Astrocyte (in vitro differentiated cells and primary cell): ENCODE measurements at regions not wholly inside any gene's neighbourhood (a gene's known extent, or its start where the extent isn't known, plus 50 kb on each side); places are given as distances from the start of the nearest gene placed in this dataset.
A peak's percentile ranks its signal among the peaks of the same experiment; 100 is the strongest.

Source experiments
- DNase-seq: peaks from one replicate; pipeline ENCODE4 v3.0.0-alpha.2; 2010; ENCODE audit warnings: low read depth
- FAIRE-seq: peaks from 2 replicates; lab custom pipeline; 2011; peaks lifted over from hg19 to GRCh38; lab: Jason Lieb, UNC
- H2AFZ ChIP-seq: 2 replicates; pipeline ENCODE4 v1.6.0; 2012; ENCODE audit warnings: low read depth, low read length, inconsistent platforms
- H3K27ac ChIP-seq: 2 replicates; pipeline ENCODE4 v1.5.1; 2011; ENCODE audit warnings: low read depth, low read length, inconsistent platforms
- H3K27me3 ChIP-seq: 2 replicates; pipeline ENCODE4 v1.6.0; 2011; ENCODE audit warnings: low read length, inconsistent platforms; ENCODE audit not compliant: insufficient read depth
- H3K36me3 ChIP-seq: 2 replicates; pipeline ENCODE4 v1.5.1; 2011; ENCODE audit warnings: low read length, inconsistent platforms; ENCODE audit not compliant: insufficient read depth
- H3K4me1 ChIP-seq: 2 replicates; pipeline ENCODE4 v1.5.1; 2011; ENCODE audit warnings: low read length, inconsistent platforms; ENCODE audit not compliant: insufficient read depth
- H3K4me2 ChIP-seq: 2 replicates; pipeline ENCODE4 v1.6.0; 2012; ENCODE audit warnings: low read length, inconsistent platforms
- H3K4me3 ChIP-seq: 2 replicates; pipeline ENCODE4 v1.5.1; 2011; ENCODE audit warnings: low read depth, mild to moderate bottlenecking, low read length, inconsistent platforms; ENCODE audit not compliant: insufficient read depth
- H3K79me2 ChIP-seq: 2 replicates; pipeline ENCODE4 v1.6.0; 2012; ENCODE audit warnings: mild to moderate bottlenecking, low read length, inconsistent platforms; ENCODE audit not compliant: insufficient read depth
- H3K9ac ChIP-seq: 2 replicates; pipeline ENCODE4 v1.6.0; 2012; ENCODE audit warnings: mild to moderate bottlenecking, low read length, inconsistent platforms
- H3K9me3 ChIP-seq: 2 replicates; pipeline ENCODE4 v1.5.1; 2012; ENCODE audit warnings: low read depth, mild to moderate bottlenecking, low read length, inconsistent platforms; ENCODE audit not compliant: insufficient read depth
- H4K20me1 ChIP-seq: 2 replicates; pipeline ENCODE4 v1.6.0; 2012; ENCODE audit warnings: low read length, inconsistent platforms; ENCODE audit not compliant: insufficient read depth
- H3K27ac Mint-ChIP-seq: one replicate; pipeline ENCODE4 v1.8.0; 2021; ENCODE audit warnings: mild to moderate bottlenecking, mixed read lengths; ENCODE audit not compliant: unreplicated experiment
- H3K27me3 Mint-ChIP-seq: one replicate; pipeline ENCODE4 v1.8.0; 2021; ENCODE audit warnings: low read depth, mixed read lengths; ENCODE audit not compliant: unreplicated experiment
- H3K36me3 Mint-ChIP-seq: one replicate; pipeline ENCODE4 v1.8.0; 2021; ENCODE audit warnings: low read depth, mixed read lengths; ENCODE audit not compliant: unreplicated experiment
- H3K4me1 Mint-ChIP-seq: one replicate; pipeline ENCODE4 v1.8.0; 2021; ENCODE audit warnings: low read depth, mixed read lengths; ENCODE audit not compliant: unreplicated experiment
- H3K4me3 Mint-ChIP-seq: one replicate; pipeline ENCODE4 v1.8.0; 2021; ENCODE audit warnings: mild to moderate bottlenecking, moderate library complexity, mixed read lengths; ENCODE audit not compliant: unreplicated experiment
- H3K9me3 Mint-ChIP-seq: one replicate; pipeline ENCODE4 v1.8.0; 2021; ENCODE audit warnings: mild to moderate bottlenecking, mixed read lengths; ENCODE audit not compliant: unreplicated experiment
- EZH2 ChIP-seq: IDR thresholded peaks from 2 replicates; pipeline ENCODE4 v1.6.1; 2012; ENCODE audit warnings: mild to moderate bottlenecking, low read length, inconsistent platforms; ENCODE audit not compliant: insufficient read depth
- TF ChIP-seq, protein P1 (sequence below): IDR thresholded peaks from 2 replicates; pipeline ENCODE4 v1.5.1; 2011; ENCODE audit warnings: low read depth, mild to moderate bottlenecking, inconsistent platforms, low read length, moderate library complexity; ENCODE audit not compliant: insufficient read depth

DNA sequence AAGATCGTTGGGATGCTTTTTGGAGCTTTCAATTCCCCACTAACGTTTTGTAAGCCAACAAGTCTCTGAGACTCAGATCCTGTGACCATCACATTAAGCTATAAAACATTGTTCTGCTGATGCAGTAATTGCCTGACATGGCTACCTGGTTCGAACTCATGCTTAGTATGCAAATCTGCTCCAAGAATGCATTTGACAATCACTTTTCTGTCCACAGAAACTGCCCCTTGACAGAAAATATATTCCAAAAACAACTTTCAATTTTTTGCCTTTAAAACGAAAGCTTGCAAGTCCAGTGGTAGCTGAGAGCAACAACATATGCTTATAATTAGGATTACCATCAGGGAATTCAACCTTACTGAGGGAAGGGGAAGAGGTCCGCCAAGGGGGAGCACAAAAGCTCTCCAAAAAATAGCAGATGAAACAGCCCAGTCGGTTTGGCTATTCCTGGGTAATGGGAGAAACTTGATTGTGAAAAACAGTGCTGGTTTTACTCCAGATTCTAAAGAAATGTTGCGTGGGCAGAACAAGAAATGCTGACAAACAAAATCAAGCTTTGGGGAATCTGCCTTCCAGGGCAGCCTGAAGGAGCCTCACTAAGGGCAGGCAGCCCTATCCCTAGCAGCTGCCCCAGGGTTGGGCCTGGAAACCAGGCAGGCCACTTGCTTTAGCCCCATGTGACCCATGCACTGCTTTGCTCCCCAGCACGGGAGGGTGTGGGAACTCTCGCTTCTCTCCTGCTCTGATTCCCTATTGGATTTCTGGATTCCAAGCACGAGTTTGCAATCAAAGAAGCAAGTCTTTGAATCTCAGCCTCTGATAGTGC, 160.7 kb upstream of the LDB2 start:
- DNase-seq (peak; percentile 15), FAIRE-seq (peak; percentile 37)
- peak overlapping the region; percentile 16 for H3K4me2 ChIP-seq
- H3K79me2 ChIP-seq, result no peaks in the 10 kb centered on the region
- no peak overlapping the region for H3K27ac Mint-ChIP-seq
- peaks cover 13% of the 10 kb centered on the region for H3K4me1 ChIP-seq
- H3K27me3 ChIP-seq, result no peaks in the 10 kb centered on the region
- no peak overlapping the region for H3K4me3 Mint-ChIP-seq
- no peaks in the 10 kb centered on the region for H3K9me3 ChIP-seq
- TF ChIP-seq, protein P1, sequence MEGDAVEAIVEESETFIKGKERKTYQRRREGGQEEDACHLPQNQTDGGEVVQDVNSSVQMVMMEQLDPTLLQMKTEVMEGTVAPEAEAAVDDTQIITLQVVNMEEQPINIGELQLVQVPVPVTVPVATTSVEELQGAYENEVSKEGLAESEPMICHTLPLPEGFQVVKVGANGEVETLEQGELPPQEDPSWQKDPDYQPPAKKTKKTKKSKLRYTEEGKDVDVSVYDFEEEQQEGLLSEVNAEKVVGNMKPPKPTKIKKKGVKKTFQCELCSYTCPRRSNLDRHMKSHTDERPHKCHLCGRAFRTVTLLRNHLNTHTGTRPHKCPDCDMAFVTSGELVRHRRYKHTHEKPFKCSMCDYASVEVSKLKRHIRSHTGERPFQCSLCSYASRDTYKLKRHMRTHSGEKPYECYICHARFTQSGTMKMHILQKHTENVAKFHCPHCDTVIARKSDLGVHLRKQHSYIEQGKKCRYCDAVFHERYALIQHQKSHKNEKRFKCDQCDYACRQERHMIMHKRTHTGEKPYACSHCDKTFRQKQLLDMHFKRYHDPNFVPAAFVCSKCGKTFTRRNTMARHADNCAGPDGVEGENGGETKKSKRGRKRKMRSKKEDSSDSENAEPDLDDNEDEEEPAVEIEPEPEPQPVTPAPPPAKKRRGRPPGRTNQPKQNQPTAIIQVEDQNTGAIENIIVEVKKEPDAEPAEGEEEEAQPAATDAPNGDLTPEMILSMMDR, result no peak
- no peak for TF ChIP-seq EZH2
- no peaks in the 10 kb centered on the region for H3K27me3 Mint-ChIP-seq
- H4K20me1 ChIP-seq, result no peaks in the 10 kb centered on the region
- no peak overlapping the region for H3K27ac ChIP-seq
- H2AFZ ChIP-seq, result no peak overlapping the region
- no peaks in the 10 kb centered on the region for H3K36me3 Mint-ChIP-seq
- H3K36me3 ChIP-seq, result no peaks in the 10 kb centered on the region
- no peak overlapping the region for H3K9ac ChIP-seq
- no peak overlapping the region for H3K4me3 ChIP-seq
- no peaks in the 10 kb centered on the region for H3K4me1 Mint-ChIP-seq
- peaks cover 2% of the 10 kb centered on the region for H3K9me3 Mint-ChIP-seq

DNA sequence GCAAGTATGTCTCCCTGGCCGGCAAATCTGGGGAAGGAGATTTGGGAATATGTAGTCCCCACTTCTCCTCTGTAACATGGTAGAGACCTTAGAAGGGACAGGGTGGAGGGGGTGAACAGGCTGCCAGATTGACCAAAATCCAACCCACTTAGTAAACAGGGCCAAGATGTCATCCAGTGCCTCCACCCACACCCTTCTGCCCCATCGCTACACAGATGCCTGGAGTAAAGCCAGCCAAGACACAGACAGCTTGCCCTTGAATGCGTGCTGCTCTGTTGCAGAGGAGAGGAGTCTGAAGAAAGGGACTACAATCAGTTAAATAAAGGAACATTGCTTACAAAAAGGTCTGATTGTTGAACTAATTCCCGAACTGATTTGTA, 160.1 kb upstream of the LDB2 start:
- Histone ChIP-seq H3K4me3 (no peak overlapping the region), H2AFZ (no peak overlapping the region), H3K79me2 (no peaks in the 10 kb centered on the region), H4K20me1 (no peaks in the 10 kb centered on the region), H3K27me3 (no peaks in the 10 kb centered on the region), H3K4me1 (peaks cover 11% of the 10 kb centered on the region), H3K9me3 (no peaks in the 10 kb centered on the region), H3K36me3 (no peaks in the 10 kb centered on the region), H3K4me2 (peak overlapping the region; percentile 16), H3K27ac (no peak overlapping the region), H3K9ac (no peak overlapping the region)
- TF ChIP-seq, protein P1, result no peak
- no peak for TF ChIP-seq EZH2
- Mint-ChIP-seq H3K4me3 (no peak overlapping the region), H3K36me3 (no peaks in the 10 kb centered on the region), H3K9me3 (peaks cover 2% of the 10 kb centered on the region), H3K27me3 (no peaks in the 10 kb centered on the region), H3K27ac (no peak overlapping the region), H3K4me1 (no peaks in the 10 kb centered on the region)
- no peak for FAIRE-seq
- DNase-seq, result peak; percentile 17

DNA sequence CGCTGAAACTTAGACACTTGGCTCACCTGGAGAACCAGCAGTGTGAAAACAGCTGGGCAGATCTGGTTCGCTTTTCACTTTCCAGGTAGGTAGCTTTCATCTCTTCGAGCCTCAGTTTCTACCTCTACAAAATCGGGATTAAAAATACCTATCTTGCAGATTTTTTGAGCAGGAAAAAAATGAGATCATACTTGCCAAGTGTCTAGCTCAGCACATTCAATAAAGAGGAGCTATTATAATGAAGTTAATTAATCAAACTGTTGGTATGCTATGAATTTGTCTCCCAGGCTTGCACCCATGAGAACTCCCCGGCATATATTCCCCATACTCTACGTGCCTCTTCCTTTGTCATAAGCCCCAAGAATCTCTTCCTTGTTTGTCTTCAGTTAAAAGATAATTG, 158.6 kb upstream of the LDB2 start:
- H2AFZ ChIP-seq, result no peak overlapping the region
- FAIRE-seq (no peak), DNase-seq (no peak)
- H3K9ac ChIP-seq, result no peak overlapping the region
- H3K36me3 ChIP-seq, result no peaks in the 10 kb centered on the region
- H3K36me3 Mint-ChIP-seq, result no peaks in the 10 kb centered on the region
- H3K27me3 ChIP-seq, result no peaks in the 10 kb centered on the region
- H3K9me3 Mint-ChIP-seq, result peaks cover 2% of the 10 kb centered on the region
- no peaks in the 10 kb centered on the region for H3K79me2 ChIP-seq
- H3K27ac Mint-ChIP-seq, result no peak overlapping the region
- H3K9me3 ChIP-seq, result no peaks in the 10 kb centered on the region
- H4K20me1 ChIP-seq, result no peaks in the 10 kb centered on the region
- no peaks in the 10 kb centered on the region for H3K27me3 Mint-ChIP-seq
- no peak overlapping the region for H3K27ac ChIP-seq
- no peak for TF ChIP-seq EZH2
- TF ChIP-seq, protein P1, result no peak
- H3K4me1 ChIP-seq, result peaks cover 11% of the 10 kb centered on the region
- no peak overlapping the region for H3K4me3 Mint-ChIP-seq
- no peaks in the 10 kb centered on the region for H3K4me1 Mint-ChIP-seq
- H3K4me3 ChIP-seq, result no peak overlapping the region
- H3K4me2 ChIP-seq, result no peak overlapping the region
